HG03571 (cell line): ENCODE measurements at regions not wholly inside any gene's neighbourhood (a gene's known extent, or its start where the extent isn't known, plus 50 kb on each side); places are given as distances from the start of the nearest gene placed in this dataset.
"Not testable (repeated sequence)": the region's sequence is repeated elsewhere in the genome, so short reads cannot be mapped to it uniquely, and the experiment has no call there.

Source experiments
- ATAC-seq: cut with Tn5 transposase; IDR thresholded peaks from one replicate; pipeline ENCODE4 v1.9.1; 2021; ENCODE audit not compliant: unreplicated experiment

- ATAC-seq: no peak
Observed at GRCh38 chrX:76996641-76997040, 450.5 kb upstream of the FGF16 start.

- ATAC-seq: no peak
Observed at GRCh38 chrX:77003530-77003929, 443.7 kb upstream of the FGF16 start.

- no peak for ATAC-seq
Observed at GRCh38 chrX:77003956-77004355, 443.2 kb upstream of the FGF16 start.

GRCh38 chrX:77009691-77010090, 437.5 kb upstream of the FGF16 start:
- ATAC-seq: no peak

GRCh38 chrX:77014377-77015372, 432.5 kb upstream of the FGF16 start:
- no peak for ATAC-seq

- ATAC-seq: no peak
Observed at GRCh38 chrX:77017093-77017492, 430.1 kb upstream of the FGF16 start.

- not testable (repeated sequence) for ATAC-seq
Observed at GRCh38 chrX:77046180-77046810, 400.9 kb upstream of the FGF16 start.

- no peak for ATAC-seq
Observed at GRCh38 chrX:77060572-77060971, 386.6 kb upstream of the FGF16 start.

GRCh38 chrX:77061022-77061421, 386.2 kb upstream of the FGF16 start:
- ATAC-seq: no peak

GRCh38 chrX:77061545-77061944, 385.6 kb upstream of the FGF16 start:
- ATAC-seq: no peak

- ATAC-seq: no peak
Observed at GRCh38 chrX:77065896-77066295, 381.3 kb upstream of the FGF16 start.

GRCh38 chrX:77070202-77070918, 376.8 kb upstream of the FGF16 start:
- ATAC-seq: no peak

- ATAC-seq: no peak
Observed at GRCh38 chrX:77076896-77077295, 370.3 kb upstream of the FGF16 start.

- ATAC-seq: not testable (repeated sequence)
Observed at GRCh38 chrX:77081237-77081636, 366.0 kb upstream of the FGF16 start.

- no peak for ATAC-seq
Observed at GRCh38 chrX:77085372-77085771, 361.8 kb upstream of the FGF16 start.

GRCh38 chrX:77087529-77088169, 359.5 kb upstream of the FGF16 start:
- no peak for ATAC-seq

- no peak for ATAC-seq
Observed at GRCh38 chrX:77088233-77088632, 359.0 kb upstream of the FGF16 start.

GRCh38 chrX:77114501-77114900, 332.7 kb upstream of the FGF16 start:
- ATAC-seq: no peak

GRCh38 chrX:77118686-77119085, 328.5 kb upstream of the FGF16 start:
- no peak for ATAC-seq

GRCh38 chrX:77119706-77120105, 327.5 kb upstream of the FGF16 start:
- ATAC-seq: no peak

GRCh38 chrX:77123917-77124316, 323.3 kb upstream of the FGF16 start:
- ATAC-seq: not testable (repeated sequence)
